ENCODE measurements at regions not wholly inside any gene's neighbourhood (a gene's known extent, or its start where the extent isn't known, plus 50 kb on each side); places are given as distances from the start of the nearest gene placed in this dataset.

- in situ Hi-C loops (cut with HindIII; ENCODE audit: low pct_unique_long_range_greater_than_20kb, low sequenced_read_pairs), result no loop called here
- no peak for TF ChIP-seq JUND (IDR thresholded peaks at IDR 0.05; ENCODE audit: low read depth)
- DNase-seq (ENCODE audit: low read depth in 1 of 2, low spot score in 1 of 2), result no peak
Observed at GRCh38 chr9:89721971-89722530, 117.2 kb downstream of the GADD45G start.

- DNase-seq (ENCODE audit: low read depth in 1 of 2, low spot score in 1 of 2), result no peak
- in situ Hi-C loops (cut with HindIII; ENCODE audit: low pct_unique_long_range_greater_than_20kb, low sequenced_read_pairs), result no loop called here
- TF ChIP-seq JUND (IDR thresholded peaks at IDR 0.05; ENCODE audit: low read depth), result no peak
Observed at GRCh38 chr9:89722712-89723111, 117.9 kb downstream of the GADD45G start.

GRCh38 chr9:89723469-89724100 lies 118.8 kb downstream of the GADD45G start:
- in situ Hi-C loops (cut with HindIII; ENCODE audit: low pct_unique_long_range_greater_than_20kb, low sequenced_read_pairs), result no loop called here
- no peak for DNase-seq (ENCODE audit: low read depth in 1 of 2, low spot score in 1 of 2)
- no peak for TF ChIP-seq JUND (IDR thresholded peaks at IDR 0.05; ENCODE audit: low read depth)

- no peak for TF ChIP-seq JUND (IDR thresholded peaks at IDR 0.05; ENCODE audit: low read depth)
Observed at GRCh38 chr9:89724659-89725058, 119.8 kb downstream of the GADD45G start.

GRCh38 chr9:89725271-89725670 lies 120.5 kb downstream of the GADD45G start:
- no peak for TF ChIP-seq JUND (IDR thresholded peaks at IDR 0.05; ENCODE audit: low read depth)
- in situ Hi-C loops (cut with HindIII; ENCODE audit: low pct_unique_long_range_greater_than_20kb, low sequenced_read_pairs), result no loop called here
- DNase-seq (ENCODE audit: low read depth in 1 of 2, low spot score in 1 of 2), result no peak

More at GRCh38 chr9:89724659-89725058, 119.8 kb downstream of the GADD45G start:
- in situ Hi-C loops (cut with HindIII; ENCODE audit: low pct_unique_long_range_greater_than_20kb, low sequenced_read_pairs), result no loop called here
- no peak for DNase-seq (ENCODE audit: low read depth in 1 of 2, low spot score in 1 of 2)

GRCh38 chr9:89729954-89730530 lies 125.2 kb downstream of the GADD45G start:
- no peak for TF ChIP-seq JUND (IDR thresholded peaks at IDR 0.05; ENCODE audit: low read depth)
- DNase-seq (ENCODE audit: low read depth in 1 of 2, low spot score in 1 of 2), result no peak
- in situ Hi-C loops (cut with HindIII; ENCODE audit: low pct_unique_long_range_greater_than_20kb, low sequenced_read_pairs), result no loop called here

- in situ Hi-C loops (cut with HindIII; ENCODE audit: low pct_unique_long_range_greater_than_20kb, low sequenced_read_pairs), result no loop called here
- no peak for TF ChIP-seq JUND (IDR thresholded peaks at IDR 0.05; ENCODE audit: low read depth)
- DNase-seq (ENCODE audit: low read depth in 1 of 2, low spot score in 1 of 2), result peak; percentile 42 to 84
Observed at GRCh38 chr9:89730715-89731114, 125.9 kb downstream of the GADD45G start.

GRCh38 chr9:89731262-89732182 lies 126.7 kb downstream of the GADD45G start:
- DNase-seq (ENCODE audit: low read depth in 1 of 2, low spot score in 1 of 2), result no peak
- in situ Hi-C loops (cut with HindIII; ENCODE audit: low pct_unique_long_range_greater_than_20kb, low sequenced_read_pairs), result no loop called here
- TF ChIP-seq JUND (IDR thresholded peaks at IDR 0.05; ENCODE audit: low read depth), result no peak

GRCh38 chr9:89732295-89732938 lies 127.6 kb downstream of the GADD45G start:
- in situ Hi-C loops (cut with HindIII; ENCODE audit: low pct_unique_long_range_greater_than_20kb, low sequenced_read_pairs), result no loop called here
- no peak for TF ChIP-seq JUND (IDR thresholded peaks at IDR 0.05; ENCODE audit: low read depth)
- no peak for DNase-seq (ENCODE audit: low read depth in 1 of 2, low spot score in 1 of 2)

GRCh38 chr9:89732939-89733324 lies 128.1 kb downstream of the GADD45G start:
- no peak for DNase-seq (ENCODE audit: low read depth in 1 of 2, low spot score in 1 of 2)
- in situ Hi-C loops (cut with HindIII; ENCODE audit: low pct_unique_long_range_greater_than_20kb, low sequenced_read_pairs), result no loop called here
- TF ChIP-seq JUND (IDR thresholded peaks at IDR 0.05; ENCODE audit: low read depth), result no peak

- no peak for DNase-seq (ENCODE audit: low read depth in 1 of 2, low spot score in 1 of 2)
- TF ChIP-seq JUND (IDR thresholded peaks at IDR 0.05; ENCODE audit: low read depth), result no peak
- in situ Hi-C loops (cut with HindIII; ENCODE audit: low pct_unique_long_range_greater_than_20kb, low sequenced_read_pairs), result no loop called here
Observed at GRCh38 chr9:89734600-89735041, 129.8 kb downstream of the GADD45G start.
